PFSK-1 (cell line): ENCODE measurements at regions not wholly inside any gene's neighbourhood (a gene's known extent, or its start where the extent isn't known, plus 50 kb on each side); places are given as distances from the start of the nearest gene placed in this dataset.

Experiments
- FOXP2 ChIP-seq: optimal IDR thresholded peaks from 2 replicates; pipeline ENCODE3; 2011; ENCODE audit warnings: borderline replicate concordance, control low read depth, inconsistent platforms; ENCODE audit not compliant: insufficient read depth; ENCODE audit errors: extremely low read length, extremely low read depth
- POLR2AphosphoS5 ChIP-seq: IDR thresholded peaks from 2 replicates; pipeline ENCODE4 v1.6.1; 2012; ENCODE audit warnings: low read depth, mild to moderate bottlenecking, control low read depth, low read length, moderate library complexity
- REST ChIP-seq, 2 experiments: IDR thresholded peaks; 2 replicates each; pipeline versions ENCODE4 v1.6.1 to v1.8.0; 2011 to 2012; ENCODE audit warnings: low read depth in 2 of 2, low read length in 2 of 2, control low read depth in 1 of 2, inconsistent platforms in 1 of 2, mild to moderate bottlenecking in 1 of 2, moderate library complexity in 1 of 2; ENCODE audit not compliant: insufficient read depth in 1 of 2
- SIN3A ChIP-seq: IDR thresholded peaks from 2 replicates; pipeline ENCODE4 v1.6.1; 2012; ENCODE audit warnings: mild to moderate bottlenecking, low read length, moderate library complexity, borderline replicate concordance; ENCODE audit not compliant: insufficient read depth
- TAF1 ChIP-seq: IDR thresholded peaks from 2 replicates; pipeline ENCODE4 v1.6.1; 2012; ENCODE audit warnings: low read length, control low read depth, borderline replicate concordance; ENCODE audit not compliant: insufficient read depth

- TF ChIP-seq FOXP2 (no peak), REST (IDR thresholded peaks at IDR 0.05; ENCODE audit: insufficient read depth in 1 of 2, low read depth in 2 of 2, low read length in 2 of 2) (no peak), TAF1 (no peak), POLR2AphosphoS5 (no peak), SIN3A (no peak)
Observed at GRCh38 chr2:12091201-12091806, 344.9 kb downstream of the LPIN1 start.

- TF ChIP-seq REST (IDR thresholded peaks at IDR 0.05; ENCODE audit: insufficient read depth in 1 of 2, low read depth in 2 of 2, low read length in 2 of 2): no peak
- no peak for TF ChIP-seq FOXP2
- TF ChIP-seq TAF1: no peak
- no peak for TF ChIP-seq POLR2AphosphoS5
- no peak for TF ChIP-seq SIN3A
Observed at GRCh38 chr2:12094134-12094533, 347.7 kb downstream of the LPIN1 start.

- no peak for TF ChIP-seq REST (IDR thresholded peaks at IDR 0.05; ENCODE audit: insufficient read depth in 1 of 2, low read depth in 2 of 2, low read length in 2 of 2)
Observed at GRCh38 chr2:12096051-12096787, 349.8 kb downstream of the LPIN1 start.

GRCh38 chr2:12096788-12097449 is 350.5 kb downstream of the LPIN1 start:
- TF ChIP-seq SIN3A (no peak), TAF1 (no peak), POLR2AphosphoS5 (no peak), FOXP2 (no peak), REST (IDR thresholded peaks at IDR 0.05; ENCODE audit: insufficient read depth in 1 of 2, low read depth in 2 of 2, low read length in 2 of 2) (no peak)
